Keratinocyte (primary cell): ENCODE measurements at regions not wholly inside any gene's neighbourhood (a gene's known extent, or its start where the extent isn't known, plus 50 kb on each side); places are given as distances from the start of the nearest gene placed in this dataset.

Source experiments
- DNase-seq: peaks from one replicate; pipeline ENCODE4 v3.0.0-alpha.2; 2011; ENCODE audit warnings: low read depth, missing footprints, low spot score
- FAIRE-seq: peaks from 2 replicates; lab custom pipeline; 2011; peaks lifted over from hg19 to GRCh38; lab: Jason Lieb, UNC
- H2AFZ ChIP-seq: 2 replicates; pipeline ENCODE4 v1.6.0; 2012; ENCODE audit warnings: low read length, control low read depth, inconsistent platforms; ENCODE audit not compliant: control insufficient read depth
- H3K27ac ChIP-seq: 2 replicates; pipeline ENCODE4 v1.5.1; 2011; ENCODE audit warnings: low read length; ENCODE audit not compliant: control insufficient read depth, insufficient read depth
- H3K27me3 ChIP-seq: 3 replicates; pipeline ENCODE4 v1.6.0; 2011; ENCODE audit warnings: low read length; ENCODE audit not compliant: control insufficient read depth, insufficient read depth; ENCODE audit errors: extremely low read depth
- H3K36me3 ChIP-seq, 2 experiments: 2 replicates in 1 of 2; 3 replicates in 1 of 2; pipeline ENCODE4 v1.5.1; 2011; ENCODE audit warnings: low read length in 2 of 2, mild to moderate bottlenecking in 1 of 2; ENCODE audit not compliant: control insufficient read depth in 2 of 2, insufficient read depth in 2 of 2; ENCODE audit errors: extremely low read depth in 1 of 2
- H3K4me1 ChIP-seq: 3 replicates; pipeline ENCODE4 v1.5.1; 2011; ENCODE audit warnings: low read length; ENCODE audit not compliant: control insufficient read depth, insufficient read depth; ENCODE audit errors: extremely low read depth
- H3K4me2 ChIP-seq: 3 replicates; pipeline ENCODE4 v1.6.0; 2011; ENCODE audit warnings: low read depth, low read length; ENCODE audit not compliant: control insufficient read depth, insufficient read depth; ENCODE audit errors: extremely low read depth
- H3K4me3 ChIP-seq, 3 experiments: fragments of 200-600 bp in 1 of 3; sonication (generic) in 1 of 3; 2 replicates in 2 of 3; 3 replicates in 1 of 3; pipeline ENCODE4 v1.5.1; 2011 to 2016; ENCODE audit warnings: low read length in 3 of 3, mild to moderate bottlenecking in 3 of 3, control low read depth in 2 of 3, inconsistent platforms in 1 of 3, low read depth in 1 of 3, mixed read lengths in 1 of 3, mixed run types in 1 of 3, moderate library complexity in 1 of 3; ENCODE audit not compliant: control insufficient read depth in 2 of 3, insufficient read depth in 2 of 3; ENCODE audit errors: extremely low read depth in 1 of 3
- H3K79me2 ChIP-seq: 2 replicates; pipeline ENCODE4 v1.6.0; 2012; ENCODE audit warnings: low read length; ENCODE audit not compliant: control insufficient read depth, insufficient read depth
- H3K9ac ChIP-seq: 3 replicates; pipeline ENCODE4 v1.6.0; 2011; ENCODE audit warnings: low read length; ENCODE audit not compliant: control insufficient read depth, insufficient read depth; ENCODE audit errors: extremely low read depth
- H3K9me1 ChIP-seq: 3 replicates; pipeline ENCODE4 v1.6.0; 2011; ENCODE audit warnings: low read length; ENCODE audit not compliant: control insufficient read depth, insufficient read depth; ENCODE audit errors: extremely low read depth
- H3K9me3 ChIP-seq: 2 replicates; pipeline ENCODE4 v1.5.1; 2012; ENCODE audit warnings: low read depth, low read length; ENCODE audit not compliant: control insufficient read depth
- H4K20me1 ChIP-seq: 3 replicates; pipeline ENCODE4 v1.6.0; 2011; ENCODE audit warnings: low read length; ENCODE audit not compliant: control insufficient read depth, insufficient read depth; ENCODE audit errors: extremely low read depth
- EZH2 ChIP-seq: IDR thresholded peaks from one replicate; pipeline ENCODE4 v1.6.1; 2012; ENCODE audit warnings: inconsistent platforms, mild to moderate bottlenecking, low read length, moderate library complexity
- dilution Hi-C: fragments of 300-500 bp; cut with MboI; formaldehyde crosslinking; loops from one replicate; pipeline ENCODE4 v1.7.0; 2020; ENCODE audit warnings: low sequenced_read_pairs; ENCODE audit not compliant: extremely low pct_ligation_motif_present
- TF ChIP-seq, protein P1 (sequence below), 3 experiments: IDR thresholded peaks in 1 of 3; conservative IDR thresholded peaks in 1 of 3; optimal IDR thresholded peaks in 1 of 3; 2 replicates in 2 of 3; 3 replicates in 1 of 3; pipeline versions ENCODE3 to v1.5.1; 2011; ENCODE audit warnings: low read length in 3 of 3, mild to moderate bottlenecking in 3 of 3, moderate library complexity in 2 of 3, control low read depth in 1 of 3, inconsistent platforms in 1 of 3; ENCODE audit not compliant: insufficient read depth in 2 of 3; ENCODE audit errors: extremely low read depth in 1 of 3

DNA sequence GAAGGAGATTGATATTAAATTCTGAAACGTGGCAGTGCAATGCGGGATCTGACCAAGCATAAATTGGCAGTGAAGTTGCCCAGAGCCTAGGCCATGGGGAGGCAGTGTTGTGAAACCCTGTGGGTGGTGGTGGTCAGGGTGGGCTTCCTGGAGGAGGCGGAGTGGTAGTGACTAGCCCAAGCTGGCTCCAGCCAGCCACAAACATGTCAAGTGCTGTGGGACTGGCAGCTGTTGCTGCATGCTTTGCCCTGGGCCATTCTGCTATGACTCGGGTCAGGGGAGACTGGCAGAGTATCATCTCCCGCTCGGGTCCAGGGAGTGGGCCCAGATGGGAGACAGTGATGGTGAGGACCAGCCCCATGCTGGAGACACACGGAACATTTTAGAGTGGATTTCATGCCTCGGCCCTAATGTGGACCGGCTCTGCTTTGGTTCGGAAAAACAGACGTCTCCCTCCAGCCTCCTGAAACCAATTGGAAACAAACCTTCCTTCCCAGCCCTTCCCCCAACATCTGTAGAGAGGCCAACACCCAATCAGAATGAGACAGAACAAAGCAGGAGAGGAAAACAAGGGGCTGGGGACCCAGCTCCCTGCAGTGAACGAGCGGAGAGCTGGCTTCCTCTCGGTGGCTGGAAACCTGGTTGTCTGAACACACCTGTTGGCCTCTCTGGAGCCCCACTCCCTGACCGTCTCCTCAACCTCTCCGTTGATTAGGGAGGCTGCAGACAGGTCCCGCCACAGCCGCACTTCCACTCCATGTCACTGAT, 58.2 kb downstream of the TMEM270 start:
- peaks cover 24% of the 10 kb centered on the region for H3K27me3 ChIP-seq
- dilution Hi-C loops, result no loop called here
- no peaks in the 10 kb centered on the region for H3K9me1 ChIP-seq
- no peak overlapping the region for H2AFZ ChIP-seq
- H3K79me2 ChIP-seq, result no peaks in the 10 kb centered on the region
- FAIRE-seq, result no peak
- DNase-seq, result no peak
- no peak overlapping the region for H3K27ac ChIP-seq
- no peak overlapping the region for H3K4me2 ChIP-seq
- no peak for TF ChIP-seq EZH2
- TF ChIP-seq, protein P1, sequence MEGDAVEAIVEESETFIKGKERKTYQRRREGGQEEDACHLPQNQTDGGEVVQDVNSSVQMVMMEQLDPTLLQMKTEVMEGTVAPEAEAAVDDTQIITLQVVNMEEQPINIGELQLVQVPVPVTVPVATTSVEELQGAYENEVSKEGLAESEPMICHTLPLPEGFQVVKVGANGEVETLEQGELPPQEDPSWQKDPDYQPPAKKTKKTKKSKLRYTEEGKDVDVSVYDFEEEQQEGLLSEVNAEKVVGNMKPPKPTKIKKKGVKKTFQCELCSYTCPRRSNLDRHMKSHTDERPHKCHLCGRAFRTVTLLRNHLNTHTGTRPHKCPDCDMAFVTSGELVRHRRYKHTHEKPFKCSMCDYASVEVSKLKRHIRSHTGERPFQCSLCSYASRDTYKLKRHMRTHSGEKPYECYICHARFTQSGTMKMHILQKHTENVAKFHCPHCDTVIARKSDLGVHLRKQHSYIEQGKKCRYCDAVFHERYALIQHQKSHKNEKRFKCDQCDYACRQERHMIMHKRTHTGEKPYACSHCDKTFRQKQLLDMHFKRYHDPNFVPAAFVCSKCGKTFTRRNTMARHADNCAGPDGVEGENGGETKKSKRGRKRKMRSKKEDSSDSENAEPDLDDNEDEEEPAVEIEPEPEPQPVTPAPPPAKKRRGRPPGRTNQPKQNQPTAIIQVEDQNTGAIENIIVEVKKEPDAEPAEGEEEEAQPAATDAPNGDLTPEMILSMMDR (optimal IDR thresholded peaks at IDR 0.05 in 1 of 3, IDR thresholded peaks at IDR 0.05 in 1 of 3, conservative IDR thresholded peaks at IDR 0.05 in 1 of 3; ENCODE audit: extremely low read depth in 1 of 3, insufficient read depth in 2 of 3, low read length in 3 of 3), result no peak
- no peaks in the 10 kb centered on the region for H4K20me1 ChIP-seq
- H3K4me3 ChIP-seq, result no peak overlapping the region
- no peak overlapping the region for H3K9ac ChIP-seq
- H3K9me3 ChIP-seq, result no peaks in the 10 kb centered on the region
- H3K4me1 ChIP-seq, result no peaks in the 10 kb centered on the region
- no peaks in the 10 kb centered on the region for H3K36me3 ChIP-seq

DNA sequence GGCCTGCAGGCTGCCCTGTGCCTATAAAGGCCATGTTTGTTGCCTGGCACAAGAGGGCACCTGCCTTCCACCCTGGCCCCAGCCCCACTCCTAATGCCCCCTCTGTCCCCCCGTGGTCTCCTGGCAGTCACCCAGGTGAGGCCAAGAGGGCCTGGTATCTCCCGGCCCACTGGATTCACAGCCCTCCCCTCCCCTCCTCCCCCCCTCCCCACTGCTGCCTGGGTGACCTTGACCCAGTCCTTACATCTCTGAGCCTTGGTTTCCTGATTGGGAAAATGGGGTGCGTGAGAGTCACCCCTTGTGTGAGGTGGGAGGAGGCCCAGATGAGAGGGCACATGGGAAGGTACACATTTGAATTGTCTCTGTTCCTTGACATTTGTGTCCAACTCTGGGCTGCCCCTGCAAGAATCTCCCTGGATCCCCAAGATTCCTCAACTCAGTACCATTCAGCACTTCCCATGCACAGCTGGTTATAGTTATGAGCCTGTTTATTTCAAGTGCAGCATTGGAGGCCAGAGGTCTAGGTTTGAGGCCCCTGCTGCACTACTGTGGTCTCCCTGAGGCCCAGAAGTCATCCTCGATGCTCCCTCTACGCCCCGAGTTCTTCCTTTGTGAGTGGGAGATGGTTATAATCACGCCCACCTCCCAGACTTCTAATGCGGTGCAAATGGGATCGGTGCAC, 58.9 kb downstream of the TMEM270 start:
- H3K4me3 ChIP-seq, result no peak overlapping the region
- H3K27ac ChIP-seq, result no peak overlapping the region
- no peak overlapping the region for H3K9ac ChIP-seq
- H3K79me2 ChIP-seq, result no peaks in the 10 kb centered on the region
- dilution Hi-C loops, result no loop called here
- TF ChIP-seq, protein P1 (optimal IDR thresholded peaks at IDR 0.05 in 1 of 3, IDR thresholded peaks at IDR 0.05 in 1 of 3, conservative IDR thresholded peaks at IDR 0.05 in 1 of 3; ENCODE audit: extremely low read depth in 1 of 3, insufficient read depth in 2 of 3, low read length in 3 of 3), result no peak
- no peak for TF ChIP-seq EZH2
- no peaks in the 10 kb centered on the region for H4K20me1 ChIP-seq
- no peaks in the 10 kb centered on the region for H3K9me1 ChIP-seq
- H3K9me3 ChIP-seq, result no peaks in the 10 kb centered on the region
- H3K27me3 ChIP-seq, result peaks cover 24% of the 10 kb centered on the region
- no peak overlapping the region for H2AFZ ChIP-seq
- FAIRE-seq, result no peak
- H3K4me1 ChIP-seq, result no peaks in the 10 kb centered on the region
- no peaks in the 10 kb centered on the region for H3K36me3 ChIP-seq
- H3K4me2 ChIP-seq, result no peak overlapping the region
- no peak for DNase-seq
